H1 (cell line): ENCODE measurements at regions not wholly inside any gene's neighbourhood (a gene's known extent, or its start where the extent isn't known, plus 50 kb on each side); places are given as distances from the start of the nearest gene placed in this dataset.

ENCODE experiments used
- CTCF ChIA-PET: fragments of 300-600 bp; sonication (Branson Sonifier 250); formaldehyde crosslinking; loops from one replicate; lab custom pipeline; 2021; ENCODE audit not compliant: partially characterized antibody; lab: Charles Lee
- POLR2A ChIA-PET: fragments of 300-600 bp; sonication (Branson Sonifier 250); formaldehyde crosslinking; loops from one replicate; lab custom pipeline; 2021; ENCODE audit warnings: inconsistent platforms; ENCODE audit not compliant: partially characterized antibody; lab: Charles Lee
- DNase-seq, 2 experiments: peaks; one replicate each; pipeline versions ENCODE4 v3.0.0 to v3.0.0-alpha.2; 2010 to 2022; ENCODE audit warnings: low spot score in 2 of 2, low read depth in 1 of 2, mixed read lengths in 1 of 2
- FAIRE-seq: peaks from 2 replicates; lab custom pipeline; 2011; peaks lifted over from hg19 to GRCh38; lab: Jason Lieb, UNC
- H2AFZ ChIP-seq: 2 replicates; pipeline ENCODE4 v1.8.1; 2012; ENCODE audit warnings: low read length, inconsistent platforms
- H2AK5ac ChIP-seq: 2 replicates; pipeline ENCODE4 v1.6.1; 2013; ENCODE audit warnings: low read depth, low read length
- H2BK120ac ChIP-seq: replicated peaks from 2 replicates; pipeline ENCODE3; 2013; ENCODE audit warnings: low read depth, low read length, inconsistent platforms
- H2BK12ac ChIP-seq: 2 replicates; pipeline ENCODE4 v1.6.1; 2013; ENCODE audit warnings: low read depth, low read length
- H2BK15ac ChIP-seq: 2 replicates; pipeline ENCODE4 v1.6.1; 2013; ENCODE audit warnings: low read length
- H2BK20ac ChIP-seq: 2 replicates; pipeline ENCODE4 v1.6.1; 2013; ENCODE audit warnings: low read length
- H2BK5ac ChIP-seq: 2 replicates; pipeline ENCODE4 v1.6.1; 2013; ENCODE audit warnings: low read depth, low read length
- H3K14ac ChIP-seq: 2 replicates; pipeline ENCODE4 v1.6.1; 2013; ENCODE audit warnings: inconsistent platforms; ENCODE audit not compliant: insufficient read length
- H3K18ac ChIP-seq: 2 replicates; pipeline ENCODE4 v1.6.1; 2013; ENCODE audit warnings: low read length; ENCODE audit errors: extremely low read depth
- H3K23ac ChIP-seq: 2 replicates; pipeline ENCODE4 v1.6.1; 2013; ENCODE audit warnings: inconsistent platforms; ENCODE audit not compliant: insufficient read length
- H3K23me2 ChIP-seq: 2 replicates; pipeline ENCODE4 v1.6.1; 2013; ENCODE audit warnings: low read depth, low read length
- H3K27ac ChIP-seq: 2 replicates; pipeline ENCODE4 v1.6.1; 2011; ENCODE audit warnings: low read depth, low read length, inconsistent platforms
- H3K27me3 ChIP-seq, 4 experiments: replicated peaks in 1 of 4; 1 replicate in 1 of 4; 2 replicates in 3 of 4; pipeline versions ENCODE4 v1.6.1 to v1.8.1; 2011 to 2013; ENCODE audit warnings: low read length in 3 of 4, mild to moderate bottlenecking in 3 of 4, inconsistent platforms in 2 of 4, mixed read lengths in 2 of 4, moderate library complexity in 1 of 4; ENCODE audit not compliant: control insufficient read depth in 3 of 4, insufficient read depth in 3 of 4; ENCODE audit errors: extremely low read depth in 1 of 4
- H3K36me3 ChIP-seq, 4 experiments: 2 replicates each; pipeline versions ENCODE4 v1.6.1 to v1.8.1; 2011 to 2013; ENCODE audit warnings: mild to moderate bottlenecking in 4 of 4, low read length in 3 of 4, moderate library complexity in 2 of 4, control low read depth in 1 of 4, inconsistent platforms in 1 of 4; ENCODE audit not compliant: insufficient read depth in 4 of 4, control insufficient read depth in 2 of 4
- H3K4ac ChIP-seq: replicated peaks from 2 replicates; pipeline ENCODE3; 2013; ENCODE audit warnings: low read length, low read depth, mixed read lengths, inconsistent platforms; ENCODE audit not compliant: insufficient read length
- H3K4me1 ChIP-seq, 4 experiments: replicated peaks in 1 of 4; 1 replicate in 1 of 4; 2 replicates in 3 of 4; pipeline versions ENCODE4 v1.6.1 to v1.8.1; 2011 to 2013; ENCODE audit warnings: low read length in 3 of 4, inconsistent platforms in 2 of 4, mixed read lengths in 1 of 4; ENCODE audit not compliant: insufficient read depth in 4 of 4, control insufficient read depth in 3 of 4
- H3K4me2 ChIP-seq, 2 experiments: 2 replicates each; pipeline versions ENCODE4 v1.6.1 to v1.8.1; 2011 to 2013; ENCODE audit warnings: low read depth in 2 of 2, low read length in 2 of 2, control low read depth in 1 of 2, inconsistent platforms in 1 of 2, mild to moderate bottlenecking in 1 of 2; ENCODE audit not compliant: insufficient read depth in 1 of 2
- H3K4me3 ChIP-seq, 4 experiments: fragments of 200-600, 300-600 bp in 1 of 4; sonication (generic), shearing (Covaris generic), sonication (Bioruptor Twin) in 1 of 4; 2 replicates each; pipeline versions ENCODE4 v1.5.1 to v1.8.1; 2011 to 2016; ENCODE audit warnings: low read length in 4 of 4, low read depth in 3 of 4, control low read depth in 2 of 4, inconsistent platforms in 2 of 4, mild to moderate bottlenecking in 2 of 4, mixed read lengths in 1 of 4, moderate library complexity in 1 of 4; ENCODE audit not compliant: insufficient read depth in 2 of 4; ENCODE audit errors: extremely low read depth in 1 of 4
- H3K56ac ChIP-seq: replicated peaks from 2 replicates; pipeline ENCODE3; 2013; ENCODE audit warnings: low read depth, mild to moderate bottlenecking, mixed read lengths, low read length, inconsistent platforms; ENCODE audit not compliant: insufficient read length
- H3K79me1 ChIP-seq: 2 replicates; pipeline ENCODE4 v1.6.1; 2013; ENCODE audit warnings: low read depth, low read length, control low read depth
- H3K79me2 ChIP-seq, 2 experiments: 2 replicates each; pipeline versions ENCODE4 v1.6.1 to v1.8.1; 2012 to 2013; ENCODE audit warnings: low read length in 2 of 2, mild to moderate bottlenecking in 2 of 2, inconsistent platforms in 1 of 2; ENCODE audit not compliant: insufficient read depth in 2 of 2, control insufficient read depth in 1 of 2
- H3K9ac ChIP-seq, 4 experiments: replicated peaks in 1 of 4; 1 replicate in 1 of 4; 2 replicates in 3 of 4; pipeline versions ENCODE4 v1.6.1 to v1.8.1; 2011 to 2013; ENCODE audit warnings: low read depth in 3 of 4, low read length in 3 of 4, control low read depth in 2 of 4, mild to moderate bottlenecking in 2 of 4, moderate library complexity in 2 of 4, inconsistent platforms in 1 of 4; ENCODE audit errors: extremely low read depth in 1 of 4
- H3K9me3 ChIP-seq, 2 experiments: 2 replicates each; pipeline versions ENCODE4 v1.6.1 to v1.8.1; 2012 to 2013; ENCODE audit warnings: mild to moderate bottlenecking in 2 of 2, moderate library complexity in 2 of 2, control low read depth in 1 of 2, inconsistent platforms in 1 of 2, low read depth in 1 of 2, low read length in 1 of 2, mixed read lengths in 1 of 2; ENCODE audit not compliant: insufficient read depth in 2 of 2
- H4K20me1 ChIP-seq, 2 experiments: replicated peaks in 1 of 2; 2 replicates each; pipeline versions ENCODE3 to v1.8.1; 2011 to 2013; ENCODE audit warnings: inconsistent platforms in 2 of 2, low read length in 2 of 2, mild to moderate bottlenecking in 1 of 2; ENCODE audit not compliant: insufficient read depth in 2 of 2, control insufficient read depth in 1 of 2
- H4K5ac ChIP-seq: 2 replicates; pipeline ENCODE4 v1.6.1; 2013; ENCODE audit warnings: low read length, low read depth, mixed read lengths, inconsistent platforms; ENCODE audit not compliant: insufficient read length
- H4K8ac ChIP-seq: 2 replicates; pipeline ENCODE4 v1.8.0; 2013; ENCODE audit warnings: mild to moderate bottlenecking, moderate library complexity, low read length, inconsistent platforms; ENCODE audit not compliant: insufficient read depth; ENCODE audit errors: extremely low read depth
- H4K91ac ChIP-seq: replicated peaks from 2 replicates; pipeline ENCODE3; 2013; ENCODE audit warnings: low read length, mixed read lengths, inconsistent platforms; ENCODE audit not compliant: insufficient read length
- NRF1 ChIP-seq: IDR thresholded peaks from 2 replicates; pipeline ENCODE4 v1.6.1; 2011; ENCODE audit warnings: mild to moderate bottlenecking, low read depth, low read length, improper control_type of control experiment
- SIN3A ChIP-seq, 2 experiments: IDR thresholded peaks in 1 of 2; conservative IDR thresholded peaks in 1 of 2; 2 replicates each; pipeline ENCODE4 v1.6.1; 2011 to 2012; ENCODE audit warnings: low read length in 2 of 2, improper control_type of control experiment in 1 of 2, low read depth in 1 of 2, mild to moderate bottlenecking in 1 of 2
- WGBS, 2 experiments: shearing (Covaris generic) in 1 of 2; methylation state at CpG; one replicate each; pipeline versions ENCODE4 v1.1.6 to v1.1.7; 2013 to 2015; ENCODE audit warnings: low lambda C conversion rate in 2 of 2, mixed read lengths in 2 of 2, inconsistent platforms in 1 of 2, low coverage in 1 of 2, missing lambda C conversion rate in 1 of 2; ENCODE audit not compliant: insufficient replicate concordance in 2 of 2, insufficient coverage in 1 of 2, insufficient read length in 1 of 2; ENCODE audit errors: extremely low coverage in 1 of 2, missing lambda C conversion rate in 1 of 2; 5-methylcytosine and 5-hydroxymethylcytosine counted together

GRCh38 chr7:121595758-121596696 lies 199.9 kb upstream of the FAM3C start:
- Histone ChIP-seq H3K23me2 (no peaks in the 10 kb centered on the region), H3K4me1 (no peaks in the 10 kb centered on the region), H4K91ac (no peak overlapping the region), H4K20me1 (no peaks in the 10 kb centered on the region), H3K23ac (no peak overlapping the region), H2BK5ac (no peak overlapping the region), H2BK20ac (no peak overlapping the region), H2AK5ac (no peak overlapping the region), H4K8ac (no peak overlapping the region), H3K14ac (no peak overlapping the region), H3K27me3 (no peaks in the 10 kb centered on the region), H2BK120ac (no peak overlapping the region), H4K5ac (no peak overlapping the region), H3K4me3 (no peak overlapping the region), H3K9ac (no peak overlapping the region), H3K56ac (no peak overlapping the region), H2AFZ (no peak overlapping the region), H3K9me3 (peaks cover 0 to 3% of the 10 kb centered on the region in 2 experiments; a peak in 2 of 4 replicates), H3K36me3 (no peaks in the 10 kb centered on the region; a peak in 1 of 8 replicates), H2BK12ac (no peak overlapping the region), H3K4ac (no peak overlapping the region), H3K79me1 (no peaks in the 10 kb centered on the region), H3K18ac (no peak overlapping the region), H2BK15ac (no peak overlapping the region), H3K27ac (no peak overlapping the region), H3K4me2 (no peak overlapping the region), H3K79me2 (no peaks in the 10 kb centered on the region)
- CTCF ChIA-PET: interaction anchor here (0.7 to 1.2 kb wide), 3 partner anchors 10 to 15 kb away, joined by 3 to 5 read pairs (median 3); no protein-coding TSS in a partner anchor
- FAIRE-seq (no peak), DNase-seq (no peak)
- TF ChIP-seq NRF1 (no peak), SIN3A (conservative IDR thresholded peaks at IDR 0.05 in 1 of 2, IDR thresholded peaks at IDR 0.05 in 1 of 2; ENCODE audit: low read depth in 1 of 2, low read length in 2 of 2) (no peak)
- 91% methylated on average over 5 of the region's 5 CpGs; no CpG with 5 or more reads in 1 of the 2 experiments for WGBS, 2 experiments
- POLR2A ChIA-PET: interaction anchor here (0.6 kb wide), 1 partner anchor 1374 kb away, joined by 4 read pairs; no protein-coding TSS in a partner anchor
